Left renal pelvis (tissue), 4 donors: ENCODE measurements at regions not wholly inside any gene's neighbourhood (a gene's known extent, or its start where the extent isn't known, plus 50 kb on each side); places are given as distances from the start of the nearest gene placed in this dataset.

Experiments used
- DNase-seq, 4 donors: peaks; one replicate each; pipeline ENCODE4 v3.0.0-alpha.2; 2013; ENCODE audit warnings: low read depth in 4 of 4, low spot score in 3 of 4

DNA sequence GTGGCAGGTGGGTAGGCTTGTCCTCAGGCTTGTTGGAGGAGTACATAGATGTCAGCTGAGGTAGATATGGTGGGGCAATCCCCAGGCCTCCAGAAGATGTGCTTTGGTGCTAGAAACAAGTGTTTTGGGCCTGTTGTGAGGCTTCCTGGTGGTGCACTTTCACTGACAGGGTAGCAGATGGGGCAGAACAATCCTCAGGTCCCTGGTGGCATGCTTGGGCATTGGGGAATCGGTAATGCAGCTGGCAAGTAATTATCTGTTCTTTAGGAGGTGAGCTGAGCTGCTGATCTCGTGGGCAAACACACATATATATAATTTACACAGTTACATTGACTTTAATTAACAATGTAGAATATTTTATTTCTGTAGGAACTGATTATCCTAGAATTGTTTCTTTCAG lies 458.7 kb downstream of the BMP2 start:
- DNase-seq = no peak

DNA sequence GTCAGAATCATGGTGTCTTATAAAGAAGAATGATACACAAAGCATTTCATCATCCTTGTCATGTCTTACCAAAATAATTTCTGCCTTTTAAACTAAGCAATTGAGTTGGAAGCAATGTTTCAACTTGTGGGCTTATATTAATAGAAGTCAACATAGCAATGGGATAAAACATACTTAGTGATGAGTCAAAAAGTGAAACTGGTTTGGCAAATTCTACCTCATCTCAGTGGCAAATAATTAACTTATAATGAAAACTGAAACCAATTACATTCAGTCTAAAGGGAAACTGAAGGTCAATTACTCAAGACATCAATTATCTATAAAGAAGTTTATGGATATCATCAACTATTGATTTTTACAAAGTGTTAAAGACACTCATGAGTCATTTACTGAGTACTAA lies 463.8 kb downstream of the BMP2 start:
- DNase-seq = no peak

DNA sequence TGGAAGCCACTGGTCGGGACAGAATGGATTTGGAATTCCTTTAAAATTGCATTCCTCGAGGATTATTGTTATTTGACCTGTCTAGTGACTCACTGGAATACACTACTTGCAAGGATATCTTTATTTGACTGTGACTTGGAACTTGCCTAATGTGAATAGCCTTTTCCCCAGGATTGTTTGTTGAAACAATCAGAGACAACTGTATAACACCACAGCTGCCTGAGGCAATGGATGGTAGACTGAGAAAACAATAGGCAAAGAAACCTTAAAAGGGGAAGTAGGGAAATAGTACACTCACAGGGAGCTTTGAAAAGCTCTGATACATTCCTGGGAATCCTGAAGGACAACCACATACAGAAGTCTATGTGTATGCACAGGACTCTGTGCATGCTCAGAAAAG lies 465.3 kb downstream of the BMP2 start:
- DNase-seq = no peak

DNA sequence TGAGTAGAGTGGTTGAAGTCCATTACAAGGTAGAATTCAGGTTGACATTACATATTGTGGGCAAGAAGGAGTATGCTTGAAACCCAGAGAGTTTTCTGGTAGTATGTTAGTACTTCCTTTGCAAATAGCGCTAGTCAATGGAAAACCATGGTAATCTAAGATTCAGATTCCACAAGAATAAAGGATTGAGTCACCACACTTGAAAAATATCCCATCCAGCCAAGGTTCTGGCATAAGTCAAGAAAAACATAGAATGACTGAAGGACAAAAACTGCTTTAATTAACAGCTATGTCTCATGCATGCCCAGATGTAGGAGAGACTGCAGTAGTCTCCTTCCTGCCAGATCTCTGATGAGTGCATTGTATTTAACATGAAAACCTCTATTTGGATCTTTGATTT lies 469.8 kb downstream of the BMP2 start:
- no peak for DNase-seq

DNA sequence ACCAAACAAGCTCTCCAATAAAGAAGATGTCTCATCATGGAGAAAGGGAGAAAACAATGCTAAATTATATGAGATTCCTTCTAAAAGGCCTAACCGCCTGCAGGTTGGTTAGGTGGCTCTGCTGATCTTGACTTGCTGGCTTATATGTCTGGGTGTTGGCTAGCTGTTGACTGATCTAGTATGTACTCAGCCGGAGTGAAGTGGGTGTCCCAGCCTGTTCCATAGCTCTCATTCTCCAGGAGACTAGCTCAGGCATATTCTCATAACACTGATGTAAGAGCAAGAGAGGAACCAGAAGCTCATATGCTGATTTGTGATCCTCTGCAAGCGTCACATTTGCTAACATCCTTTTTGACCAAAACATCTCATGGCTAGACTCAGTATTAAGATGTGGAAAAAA lies 473.0 kb downstream of the BMP2 start:
- DNase-seq = no peak

DNA sequence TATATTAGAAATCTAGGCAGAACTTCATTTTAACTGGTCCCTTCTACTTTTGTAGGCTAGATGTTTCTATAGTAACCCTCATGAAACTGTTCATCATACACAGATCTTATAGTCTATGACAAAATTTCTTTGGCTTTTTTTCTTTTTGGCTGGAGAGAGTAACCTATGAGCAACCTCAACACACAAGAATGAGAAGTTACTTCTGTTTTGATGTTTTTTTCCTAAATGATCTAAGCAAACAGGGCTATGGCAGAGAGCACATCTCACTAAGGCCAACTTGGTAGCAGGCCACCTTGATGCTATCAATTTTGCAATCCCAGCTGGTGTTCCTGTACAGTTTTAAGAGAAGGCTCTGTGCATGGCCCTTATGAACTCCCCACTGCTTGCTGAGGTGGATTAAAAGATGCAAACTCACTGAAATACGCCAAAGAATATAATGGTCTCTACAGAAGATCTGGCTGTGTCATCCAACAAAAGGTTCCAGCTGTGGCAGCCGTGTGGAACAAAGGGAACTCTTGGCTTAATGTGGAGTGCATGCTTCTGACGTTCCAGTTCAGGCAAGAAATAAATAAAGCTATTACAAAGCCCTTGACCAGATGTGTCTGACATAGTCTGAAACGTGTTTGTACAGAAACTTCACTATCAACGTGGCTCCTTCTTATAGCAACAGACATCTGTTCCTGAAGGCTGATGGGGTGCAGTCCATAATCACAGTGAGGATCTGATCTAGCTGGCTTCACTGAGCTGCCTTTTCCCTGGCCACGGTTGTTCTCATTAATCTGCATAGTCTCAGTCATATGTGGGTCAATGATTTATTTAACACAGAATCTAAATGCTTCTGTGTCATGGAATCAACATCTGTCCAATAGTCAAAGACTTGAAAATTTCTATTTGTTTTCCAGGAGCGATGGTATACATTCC lies 481.1 kb downstream of the BMP2 start:
- no peak for DNase-seq

DNA sequence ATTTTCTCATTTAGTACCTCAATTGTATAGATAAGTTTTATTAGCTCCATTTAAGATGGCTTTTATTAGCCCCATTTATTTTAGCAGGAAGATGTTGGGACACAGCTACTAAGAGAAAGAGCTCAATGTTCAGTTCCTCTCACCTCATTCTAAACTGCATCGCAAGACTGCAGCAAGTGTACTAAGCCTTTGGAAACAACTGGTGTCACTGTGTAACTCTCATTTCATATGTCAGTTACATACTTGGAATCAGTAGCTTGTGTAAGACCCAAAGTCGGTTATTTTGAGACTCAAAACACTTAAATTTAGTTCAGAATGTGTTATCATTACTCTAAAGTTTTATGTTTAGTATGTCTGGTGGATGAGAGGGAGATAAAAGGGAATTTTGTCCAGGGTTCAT lies 482.9 kb downstream of the BMP2 start:
- no peak for DNase-seq

DNA sequence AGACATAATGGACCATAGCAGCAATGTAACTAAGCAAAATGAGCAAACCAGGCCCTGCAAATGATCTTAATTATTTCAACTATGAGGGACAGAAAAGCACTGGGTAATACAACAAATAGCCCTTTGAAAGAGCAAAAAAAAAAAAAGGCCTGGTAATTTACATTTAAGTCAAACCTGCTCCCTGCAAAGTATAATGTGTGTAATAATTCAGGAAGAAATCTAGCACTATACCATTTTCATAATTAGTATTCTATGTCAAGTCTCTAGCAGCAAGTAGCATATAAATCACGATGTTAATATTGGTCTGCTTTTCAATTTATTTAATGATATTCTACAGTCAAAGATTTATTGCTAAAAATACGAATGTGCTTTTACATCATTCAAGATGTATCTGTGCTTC lies 489.6 kb downstream of the BMP2 start:
- DNase-seq = no peak

DNA sequence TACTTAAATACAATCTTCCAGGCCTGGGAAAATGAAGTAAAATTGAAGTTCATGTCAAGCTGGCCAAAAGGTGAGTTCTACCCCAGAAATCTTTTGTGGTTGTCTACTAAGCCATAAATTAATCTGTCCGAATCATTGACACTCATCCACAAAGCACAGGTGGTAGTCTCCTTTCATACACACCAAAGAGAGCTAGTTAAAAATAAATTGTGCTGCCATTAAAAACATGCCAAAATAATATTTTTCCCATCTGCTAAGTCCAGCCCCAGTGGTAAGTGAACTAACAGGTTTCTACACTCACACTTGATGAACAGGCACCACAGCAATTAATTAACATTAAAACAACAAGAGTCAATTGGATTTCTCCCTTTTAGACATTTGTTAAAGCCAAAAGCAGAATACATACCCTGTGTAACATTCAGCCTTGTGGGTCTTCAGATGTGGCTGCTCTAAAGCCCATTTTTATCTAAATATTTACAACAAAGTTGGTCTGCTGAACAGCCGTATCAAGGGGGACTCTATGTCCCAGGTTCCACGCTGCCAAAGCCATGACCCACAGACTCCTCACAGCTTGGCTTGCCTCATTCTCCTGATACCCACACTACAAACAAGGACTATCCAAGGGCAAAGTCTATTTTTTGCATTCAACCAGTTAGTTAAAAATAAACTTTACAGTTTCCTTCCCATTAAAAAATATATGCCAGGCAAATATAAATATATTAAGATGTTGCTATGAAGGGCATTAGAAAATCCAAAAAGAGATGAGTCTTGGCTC lies 490.4 kb downstream of the BMP2 start:
- no peak for DNase-seq

DNA sequence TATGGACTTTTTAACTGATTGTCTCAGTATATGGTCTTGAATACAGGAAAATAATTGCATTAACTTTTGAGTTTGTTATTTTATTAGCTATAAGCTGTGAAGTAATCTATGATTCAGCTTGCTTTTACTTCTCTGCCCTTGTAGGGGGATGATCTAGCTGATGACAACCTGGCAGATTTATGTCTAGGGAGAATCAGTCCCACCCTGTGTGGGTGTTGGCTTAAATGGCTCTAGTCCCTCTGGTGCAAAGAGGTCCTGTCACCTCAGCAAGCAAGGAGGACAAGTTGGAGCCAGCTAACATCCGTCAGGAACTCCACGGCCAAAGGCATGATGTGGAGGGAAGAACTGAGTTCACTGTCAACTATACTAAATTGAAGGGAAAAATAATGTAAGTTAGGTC lies 495.3 kb downstream of the BMP2 start:
- DNase-seq = no peak

DNA sequence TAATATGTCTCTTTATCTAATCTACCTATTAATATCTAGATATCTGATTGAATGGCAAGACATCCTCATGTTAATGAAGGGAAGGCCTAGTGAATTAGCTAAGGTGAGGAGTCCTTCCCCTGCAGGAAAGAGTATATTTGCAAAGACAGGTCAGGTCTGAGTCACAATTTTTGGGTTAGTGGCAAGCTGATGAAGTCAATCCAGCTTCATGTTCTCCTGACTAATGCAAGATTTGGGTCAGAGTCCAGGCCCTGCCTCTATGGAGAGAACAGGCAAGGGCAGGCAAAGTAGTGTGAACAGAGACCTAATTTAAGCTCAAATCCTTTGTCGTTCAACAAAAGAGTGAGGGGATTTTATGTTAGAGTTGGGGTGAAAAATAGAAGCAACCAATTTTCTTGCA lies 496.7 kb downstream of the BMP2 start:
- no peak for DNase-seq

DNA sequence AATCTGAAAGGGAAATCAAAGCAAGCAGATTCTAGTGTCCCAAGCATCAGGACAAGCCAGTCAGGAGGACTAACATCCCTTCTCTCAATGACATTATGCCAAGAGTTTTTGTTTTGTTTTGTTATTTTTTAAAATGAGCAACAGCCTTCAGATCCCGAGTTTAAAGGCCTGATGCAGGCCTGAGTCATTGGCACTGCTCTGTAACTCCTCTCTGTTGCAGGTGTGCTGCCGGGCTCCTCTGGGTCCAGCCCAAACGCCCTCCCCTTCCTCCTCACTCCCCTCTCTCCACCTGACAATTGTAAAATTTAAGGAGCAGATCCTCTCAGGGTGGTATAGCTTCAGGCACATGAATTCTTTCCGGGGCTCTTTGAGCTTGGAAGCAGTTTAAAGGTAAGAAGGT lies 502.0 kb downstream of the BMP2 start:
- no peak for DNase-seq

DNA sequence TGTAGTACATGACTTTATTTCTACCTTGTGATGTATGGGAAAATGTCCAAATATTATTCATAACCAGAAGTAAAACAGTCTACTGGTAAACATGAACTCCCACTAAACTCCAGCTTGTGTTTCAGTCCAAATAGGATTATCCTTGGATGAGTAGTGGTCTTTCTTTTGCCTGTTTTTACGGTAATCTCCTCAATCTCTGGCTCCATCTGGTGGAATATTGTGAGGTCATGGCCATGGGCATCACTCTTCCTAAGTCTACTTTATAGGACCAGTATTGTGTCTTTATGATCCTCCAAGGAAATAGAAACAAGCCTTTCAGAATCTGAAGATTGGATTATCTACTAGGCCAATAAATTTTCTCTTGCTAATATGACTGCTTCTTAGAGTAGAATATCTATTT lies 505.0 kb downstream of the BMP2 start:
- peak in 1 of 4 donors; percentile 9 for DNase-seq

DNA sequence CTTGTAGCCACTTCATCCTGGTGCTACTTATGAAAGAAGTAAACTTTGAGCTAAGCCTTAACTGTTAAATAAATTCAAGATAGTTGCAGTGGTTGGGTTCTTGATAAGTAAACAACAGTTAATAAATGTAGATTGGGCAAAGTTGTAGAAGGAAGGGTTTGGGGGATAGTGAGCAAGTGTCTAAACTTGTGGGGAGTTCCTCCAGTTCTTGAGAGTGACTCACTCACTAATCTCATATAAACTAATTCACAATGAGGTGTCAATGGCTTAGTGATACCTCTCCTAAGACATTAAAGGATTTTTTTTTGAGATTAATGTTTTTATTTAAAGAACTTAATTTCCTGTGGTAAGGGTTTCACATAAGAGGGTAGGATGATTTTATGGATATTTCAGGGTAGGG lies 507.4 kb downstream of the BMP2 start:
- DNase-seq = no peak

DNA sequence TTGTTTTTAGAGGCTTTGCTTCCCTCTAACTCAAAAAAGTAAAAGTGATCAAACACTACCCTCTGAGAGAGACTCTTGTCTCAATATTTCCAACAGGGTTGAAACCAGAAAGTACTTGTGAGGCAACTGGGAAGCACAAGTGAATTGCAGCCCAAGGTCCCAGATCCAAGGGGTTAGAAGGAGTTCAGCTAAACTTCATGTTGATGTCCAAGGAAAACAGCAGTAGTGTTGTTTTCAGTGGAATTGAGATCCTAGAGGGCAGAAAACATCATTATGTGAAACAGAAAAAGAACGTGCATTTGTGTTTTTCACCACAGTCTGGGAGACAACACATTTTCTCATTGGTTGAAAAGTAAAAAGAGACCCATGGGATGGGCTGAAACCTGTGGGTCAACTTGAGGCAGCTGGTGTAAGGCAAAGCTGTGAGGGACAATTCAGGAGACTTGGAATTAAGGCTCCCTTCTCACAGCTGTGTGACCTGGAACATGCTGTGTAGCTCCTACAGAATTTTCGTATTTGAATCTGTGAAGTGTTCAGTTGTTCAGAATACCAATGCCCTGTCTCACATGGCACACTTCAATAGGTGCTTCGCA lies 508.3 kb downstream of the BMP2 start:
- peak in 1 of 4 donors; percentile 4 for DNase-seq

DNA sequence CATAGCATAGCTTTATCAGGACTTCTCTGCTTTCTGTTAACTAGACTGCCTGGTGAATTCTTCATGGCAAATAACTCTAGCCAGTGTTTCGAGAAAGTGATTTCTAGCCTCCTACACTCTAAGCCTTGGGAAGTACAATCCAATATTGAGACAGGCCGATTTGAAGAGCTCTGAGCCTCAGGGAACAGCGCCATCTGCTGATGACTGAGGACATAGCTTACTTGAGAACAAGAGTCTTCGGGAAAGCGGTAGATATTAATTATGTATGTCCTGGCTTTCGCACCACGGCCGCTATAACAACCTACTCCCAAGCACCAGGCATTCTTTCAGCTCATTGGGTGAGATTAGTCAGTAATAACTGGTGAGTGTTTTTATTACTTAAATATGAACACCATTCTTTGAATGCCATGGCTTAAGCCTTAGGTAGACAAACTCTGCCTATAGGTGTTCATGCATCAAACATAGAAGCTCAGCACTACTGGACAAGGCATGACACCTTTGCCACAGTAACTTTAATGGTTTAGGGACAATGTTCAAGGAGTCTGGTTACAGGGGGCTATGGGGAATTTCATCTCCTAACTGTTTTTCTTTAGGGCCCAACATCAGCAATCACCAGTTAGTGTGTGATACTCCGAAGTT lies 518.6 kb downstream of the BMP2 start:
- DNase-seq = peak; percentile 70 to 77 (median 74)

DNA sequence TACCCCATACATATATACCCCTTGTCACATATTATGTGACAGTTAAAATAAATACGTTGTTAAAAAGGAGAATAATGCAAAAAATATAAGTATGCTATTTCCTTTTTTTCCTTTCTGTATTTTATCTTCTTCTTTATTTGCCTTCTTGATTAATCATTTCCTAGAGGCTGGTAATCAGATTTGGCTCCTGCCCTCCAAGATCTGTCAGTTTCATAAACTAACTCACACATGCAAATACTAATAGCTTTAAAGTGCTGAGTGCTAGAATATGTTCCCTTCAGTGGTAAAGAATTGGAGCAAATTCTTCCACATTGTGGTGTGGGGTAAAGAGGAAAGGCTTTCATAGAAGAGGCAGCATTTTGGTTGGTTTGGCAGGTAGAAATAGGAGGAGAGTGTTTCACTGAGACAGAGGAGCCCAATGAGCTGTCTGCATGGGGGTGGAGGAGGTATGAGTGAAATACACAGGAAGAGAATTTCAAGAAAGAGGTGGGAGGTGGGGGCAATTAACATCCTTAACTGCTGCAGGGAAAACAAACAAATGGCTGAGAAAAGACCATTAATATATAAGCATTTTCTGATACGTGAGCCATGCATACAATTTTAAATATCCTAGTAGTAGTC lies 523.9 kb downstream of the BMP2 start:
- no peak for DNase-seq

DNA sequence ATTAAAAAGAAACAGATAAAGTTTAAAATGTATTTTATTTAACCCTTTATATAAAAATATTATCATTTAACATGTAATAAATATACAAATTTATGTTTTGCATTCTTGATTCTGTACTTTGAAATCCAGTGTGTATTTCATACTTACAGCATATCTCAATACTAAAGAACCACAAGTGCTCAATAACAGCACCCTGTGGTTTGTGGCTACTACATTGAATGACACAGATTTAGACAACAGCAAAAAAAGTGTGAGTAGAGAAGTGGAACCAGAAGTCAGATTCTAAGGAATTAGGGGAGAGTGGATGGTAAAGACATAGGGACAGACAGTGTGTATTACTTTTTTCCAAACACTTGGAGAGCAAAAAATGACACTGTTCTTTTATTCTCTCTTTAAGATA lies 524.5 kb downstream of the BMP2 start:
- DNase-seq = no peak

DNA sequence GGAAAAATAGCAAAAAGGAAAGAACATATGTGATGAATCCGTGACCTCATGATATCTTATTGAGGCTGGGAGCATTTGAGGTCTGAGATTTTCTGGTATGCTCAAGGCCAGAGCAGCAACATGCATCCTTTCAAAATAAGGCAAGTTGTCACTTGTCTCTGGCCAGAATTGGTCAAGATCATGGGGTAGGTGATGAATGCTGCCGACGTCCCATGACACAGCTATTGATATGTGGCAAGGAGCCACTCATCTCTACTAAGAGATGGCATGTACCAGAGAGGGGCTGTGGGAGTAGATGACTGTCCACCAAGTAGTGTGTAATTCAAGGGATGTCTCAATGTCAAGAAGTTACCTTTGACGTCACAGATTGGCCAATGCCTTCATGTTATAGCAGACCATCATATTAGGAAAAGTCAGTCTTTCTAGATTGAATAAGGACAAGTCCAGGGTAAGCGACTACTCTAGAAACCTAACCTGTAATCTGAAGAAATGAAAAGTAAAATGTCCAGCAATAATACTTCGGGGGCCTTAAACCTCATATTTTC lies 527.4 kb downstream of the BMP2 start:
- DNase-seq = no peak

DNA sequence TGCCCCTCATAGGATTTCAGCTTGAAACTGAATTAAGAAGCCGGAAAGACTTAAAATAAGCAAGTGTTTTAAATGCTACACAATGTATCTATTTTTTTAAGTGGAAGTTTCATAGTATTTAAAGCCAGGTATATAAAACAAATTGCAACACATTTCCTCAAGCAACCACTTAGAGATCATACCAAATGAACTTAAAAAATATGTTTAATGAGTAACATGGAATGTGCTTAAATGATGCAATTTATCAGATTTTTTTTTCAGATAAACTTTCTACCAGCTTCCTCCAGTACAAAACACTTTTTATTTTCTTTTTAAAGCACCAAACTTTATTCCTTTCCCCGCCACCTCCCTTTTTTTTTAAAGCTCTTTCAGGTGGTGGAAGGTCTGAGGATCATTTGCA lies 534.3 kb downstream of the BMP2 start:
- no peak for DNase-seq
